ENCODE measurements at regions not wholly inside any gene's neighbourhood (a gene's known extent, or its start where the extent isn't known, plus 50 kb on each side); places are given as distances from the start of the nearest gene placed in this dataset.

DNA sequence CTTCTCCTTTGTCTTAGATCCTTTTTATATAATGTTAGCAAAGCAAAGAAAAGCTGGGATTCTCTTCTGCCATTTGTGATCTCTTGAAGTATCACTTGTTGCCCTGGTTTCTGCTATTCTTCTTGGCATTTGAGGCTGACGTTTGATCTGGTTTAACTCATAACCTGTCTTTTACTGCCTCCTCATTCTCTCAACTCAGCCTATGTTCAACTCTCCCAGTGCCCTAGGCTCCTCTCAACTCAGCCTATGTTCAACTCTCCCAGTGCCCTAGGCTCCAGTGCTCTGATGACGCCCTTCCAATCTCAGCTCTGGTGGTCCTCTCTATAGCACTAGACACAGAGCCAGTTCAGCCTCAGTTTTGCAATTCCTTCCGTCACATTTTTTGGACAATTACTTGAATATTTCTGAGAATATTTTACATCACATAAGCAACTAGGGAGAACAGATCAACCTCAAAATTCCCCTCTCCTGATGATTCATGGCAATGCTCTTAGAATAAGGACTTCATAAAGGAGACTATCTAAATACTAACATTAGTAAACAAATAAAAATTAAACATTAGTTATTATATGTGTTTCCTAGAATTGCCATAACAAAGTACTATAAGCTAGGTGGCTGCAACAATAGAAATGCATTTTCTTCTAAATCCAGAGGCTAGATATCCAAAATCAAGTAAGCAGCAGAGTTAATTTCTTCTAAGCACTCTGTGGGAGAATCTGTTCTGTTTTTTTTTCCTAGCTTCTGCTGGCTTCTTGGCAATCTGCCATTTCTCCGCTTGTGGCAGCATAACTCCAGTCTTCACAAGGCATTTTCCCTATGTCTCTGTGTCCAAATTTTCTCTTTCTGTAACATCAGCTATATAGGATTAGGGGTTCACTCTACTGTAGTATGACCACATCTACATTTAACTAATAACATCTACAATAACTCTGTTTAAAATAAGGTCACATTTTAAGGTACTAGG lies 662.1 kb upstream of the FTMT start:
- H3K9me3 Mint-ChIP-seq = no peaks in the 10 kb centered on the region
- H3K4me1 Mint-ChIP-seq = peaks cover 5% of the 10 kb centered on the region
- no peak overlapping the region for H3K27ac Mint-ChIP-seq
- no peaks in the 10 kb centered on the region for H3K36me3 Mint-ChIP-seq (ENCODE audit: low read depth)
- TF ChIP-seq, protein P1, sequence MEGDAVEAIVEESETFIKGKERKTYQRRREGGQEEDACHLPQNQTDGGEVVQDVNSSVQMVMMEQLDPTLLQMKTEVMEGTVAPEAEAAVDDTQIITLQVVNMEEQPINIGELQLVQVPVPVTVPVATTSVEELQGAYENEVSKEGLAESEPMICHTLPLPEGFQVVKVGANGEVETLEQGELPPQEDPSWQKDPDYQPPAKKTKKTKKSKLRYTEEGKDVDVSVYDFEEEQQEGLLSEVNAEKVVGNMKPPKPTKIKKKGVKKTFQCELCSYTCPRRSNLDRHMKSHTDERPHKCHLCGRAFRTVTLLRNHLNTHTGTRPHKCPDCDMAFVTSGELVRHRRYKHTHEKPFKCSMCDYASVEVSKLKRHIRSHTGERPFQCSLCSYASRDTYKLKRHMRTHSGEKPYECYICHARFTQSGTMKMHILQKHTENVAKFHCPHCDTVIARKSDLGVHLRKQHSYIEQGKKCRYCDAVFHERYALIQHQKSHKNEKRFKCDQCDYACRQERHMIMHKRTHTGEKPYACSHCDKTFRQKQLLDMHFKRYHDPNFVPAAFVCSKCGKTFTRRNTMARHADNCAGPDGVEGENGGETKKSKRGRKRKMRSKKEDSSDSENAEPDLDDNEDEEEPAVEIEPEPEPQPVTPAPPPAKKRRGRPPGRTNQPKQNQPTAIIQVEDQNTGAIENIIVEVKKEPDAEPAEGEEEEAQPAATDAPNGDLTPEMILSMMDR (IDR thresholded peaks at IDR 0.05; ENCODE audit: unreplicated experiment in 3 of 3) = no peak
- no peak overlapping the region for H3K4me3 Mint-ChIP-seq
- H3K27me3 Mint-ChIP-seq (ENCODE audit: low read depth) = no peaks in the 10 kb centered on the region

DNA sequence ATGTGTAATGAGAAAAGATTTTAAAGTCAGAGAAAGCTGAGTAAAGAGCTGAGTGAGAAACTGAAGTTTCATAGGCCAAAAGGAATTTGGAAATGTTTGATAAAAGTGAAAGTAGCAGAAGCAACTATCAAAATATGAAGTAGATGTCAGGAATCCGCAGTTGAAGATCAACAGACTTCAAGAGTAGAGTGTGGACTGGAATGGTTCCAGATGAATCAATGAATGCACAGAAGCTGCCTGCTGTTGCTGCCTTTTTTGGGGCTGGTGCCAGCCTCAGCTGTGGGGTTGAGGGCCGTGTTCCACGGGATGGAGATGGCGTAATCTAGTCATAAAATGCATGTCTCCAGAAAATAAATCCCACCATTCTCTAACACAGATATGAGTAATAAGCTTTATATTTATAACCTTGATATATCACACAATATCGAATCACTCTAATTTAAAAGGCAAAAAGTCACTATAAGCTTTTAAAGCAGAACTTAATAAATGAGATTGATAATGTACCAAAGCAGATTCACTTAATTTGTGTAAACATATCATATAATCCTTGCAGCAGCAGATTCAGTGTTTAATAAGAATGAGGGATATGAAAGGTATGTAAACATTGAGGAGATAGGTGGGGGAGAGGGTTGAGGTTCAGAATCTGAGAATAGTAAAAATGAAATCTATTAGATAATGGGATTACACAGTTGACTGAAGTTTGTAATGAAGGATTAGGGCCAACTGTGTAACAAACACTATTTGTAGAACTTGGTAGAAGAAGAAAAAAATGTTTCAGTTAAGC lies 652.3 kb upstream of the FTMT start:
- TF ChIP-seq, protein P1 (IDR thresholded peaks at IDR 0.05; ENCODE audit: unreplicated experiment in 3 of 3) = no peak
- no peaks in the 10 kb centered on the region for H3K27me3 Mint-ChIP-seq (ENCODE audit: low read depth)
- H3K27ac Mint-ChIP-seq = no peak overlapping the region
- H3K4me3 Mint-ChIP-seq = no peak overlapping the region
- H3K36me3 Mint-ChIP-seq (ENCODE audit: low read depth) = no peaks in the 10 kb centered on the region
- no peaks in the 10 kb centered on the region for H3K4me1 Mint-ChIP-seq
- no peaks in the 10 kb centered on the region for H3K9me3 Mint-ChIP-seq

DNA sequence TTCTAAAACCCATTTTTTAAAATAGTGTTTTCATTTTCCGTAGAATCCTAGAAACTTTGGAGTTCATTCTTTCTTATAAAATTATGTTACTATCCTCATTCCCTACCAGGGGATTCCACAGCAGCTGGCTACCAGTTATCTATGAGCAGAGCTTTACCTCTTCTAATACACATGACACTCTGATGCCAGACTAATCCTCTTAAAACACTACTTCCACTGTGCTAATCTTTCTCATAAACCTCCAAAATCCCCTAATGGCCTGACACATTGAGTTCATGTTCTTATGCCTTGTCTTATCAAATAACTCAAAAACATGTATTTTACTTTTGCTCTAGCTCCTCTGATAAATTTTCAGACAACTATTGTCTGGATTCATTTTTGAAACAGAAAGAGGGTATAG lies 633.6 kb upstream of the FTMT start:
- TF ChIP-seq, protein P1 (IDR thresholded peaks at IDR 0.05; ENCODE audit: unreplicated experiment in 3 of 3) = no peak
- Mint-ChIP-seq H3K4me1 (no peaks in the 10 kb centered on the region), H3K36me3 (ENCODE audit: low read depth) (no peaks in the 10 kb centered on the region), H3K4me3 (no peak overlapping the region), H3K27ac (no peak overlapping the region), H3K27me3 (ENCODE audit: low read depth) (no peaks in the 10 kb centered on the region), H3K9me3 (peaks cover 17% of the 10 kb centered on the region)

DNA sequence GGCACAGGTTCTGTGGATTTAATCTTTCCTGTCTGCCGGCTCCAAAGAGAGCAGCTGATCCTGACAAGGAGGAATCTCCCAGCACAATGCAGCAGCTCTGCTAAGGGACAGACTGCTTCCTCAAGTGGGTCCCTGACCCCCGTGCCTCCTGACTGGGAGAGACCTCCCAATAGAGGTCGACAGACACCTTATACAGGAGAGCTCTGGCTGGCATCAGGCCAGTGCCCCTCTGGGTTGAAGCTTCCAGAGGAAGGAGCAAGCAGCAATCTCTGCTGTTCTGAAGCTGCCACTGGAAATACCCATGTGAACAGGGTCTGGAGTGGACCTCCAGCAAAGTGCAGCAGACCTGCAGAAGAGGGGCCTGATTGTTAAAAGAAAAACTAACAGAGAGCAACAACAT lies 630.2 kb upstream of the FTMT start:
- no peaks in the 10 kb centered on the region for H3K36me3 Mint-ChIP-seq (ENCODE audit: low read depth)
- no peaks in the 10 kb centered on the region for H3K27me3 Mint-ChIP-seq (ENCODE audit: low read depth)
- TF ChIP-seq, protein P1 (IDR thresholded peaks at IDR 0.05; ENCODE audit: unreplicated experiment in 3 of 3) = no peak
- no peak overlapping the region for H3K4me3 Mint-ChIP-seq
- no peaks in the 10 kb centered on the region for H3K4me1 Mint-ChIP-seq
- H3K27ac Mint-ChIP-seq = no peak overlapping the region
- H3K9me3 Mint-ChIP-seq = peaks cover 16% of the 10 kb centered on the region

DNA sequence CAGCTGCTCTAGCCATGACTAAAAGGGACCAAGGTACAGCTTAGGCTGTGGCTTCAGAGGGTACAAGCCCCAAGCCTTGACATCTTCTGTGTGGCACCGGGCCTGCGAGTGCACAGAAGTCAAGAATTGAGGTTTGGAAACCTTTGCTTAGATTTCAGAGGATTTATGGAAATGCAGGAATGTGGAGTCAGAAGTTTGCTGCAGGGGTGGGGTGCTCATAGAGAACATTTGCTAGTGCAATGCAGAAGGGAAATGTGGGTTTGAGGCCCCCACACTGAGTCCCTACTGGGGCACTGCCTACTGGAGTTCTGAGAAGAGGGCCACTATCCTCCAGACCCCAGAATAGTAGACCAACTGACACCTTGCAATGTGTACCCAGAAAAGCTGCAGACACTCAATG lies 624.9 kb upstream of the FTMT start:
- H3K27me3 Mint-ChIP-seq (ENCODE audit: low read depth) = no peaks in the 10 kb centered on the region
- no peak overlapping the region for H3K27ac Mint-ChIP-seq
- no peak overlapping the region for H3K4me3 Mint-ChIP-seq
- H3K36me3 Mint-ChIP-seq (ENCODE audit: low read depth) = no peaks in the 10 kb centered on the region
- TF ChIP-seq, protein P1 (IDR thresholded peaks at IDR 0.05; ENCODE audit: unreplicated experiment in 3 of 3) = no peak
- H3K9me3 Mint-ChIP-seq = peaks cover 22% of the 10 kb centered on the region
- H3K4me1 Mint-ChIP-seq = no peaks in the 10 kb centered on the region
